Stimulated activated CD8-positive, alpha-beta memory T cell treated with anti-CD3 and anti-CD28 coated beads, Interleukin-7, amount 100 ng/mL, for 24 hours (primary cell): ENCODE measurements at regions not wholly inside any gene's neighbourhood (a gene's known extent, or its start where the extent isn't known, plus 50 kb on each side); places are given as distances from the start of the nearest gene placed in this dataset.

Experiments used
- DNase-seq: peaks from one replicate; pipeline ENCODE4 v3.0.0-alpha.2; 2020; ENCODE audit warnings: low read depth

- no peak for DNase-seq
These were observed 172.8 kb upstream of the DCN start for GRCh38 chr12:91355150-91356006.

- DNase-seq: no peak
These were observed 170.6 kb upstream of the DCN start for GRCh38 chr12:91353266-91353665.

GRCh38 chr12:91349476-91349875 is 166.9 kb upstream of the DCN start:
- DNase-seq: no peak

GRCh38 chr12:91347481-91348214 is 165.0 kb upstream of the DCN start:
- DNase-seq: no peak

GRCh38 chr12:91346827-91347226 is 164.2 kb upstream of the DCN start:
- no peak for DNase-seq

GRCh38 chr12:91344408-91344807 is 161.8 kb upstream of the DCN start:
- DNase-seq: no peak

- no peak for DNase-seq
These were observed 160.4 kb upstream of the DCN start for GRCh38 chr12:91343010-91343409.

GRCh38 chr12:91339106-91339505 is 156.5 kb upstream of the DCN start:
- no peak for DNase-seq

GRCh38 chr12:91335699-91336098 is 153.1 kb upstream of the DCN start:
- DNase-seq: no peak

GRCh38 chr12:91333966-91334365 is 151.3 kb upstream of the DCN start:
- DNase-seq: no peak

GRCh38 chr12:91332302-91332701 is 149.7 kb upstream of the DCN start:
- DNase-seq: no peak

GRCh38 chr12:91331371-91331770 is 148.8 kb upstream of the DCN start:
- no peak for DNase-seq

- no peak for DNase-seq
These were observed 145.8 kb upstream of the DCN start for GRCh38 chr12:91328451-91328850.

GRCh38 chr12:91327889-91328288 is 145.3 kb upstream of the DCN start:
- no peak for DNase-seq

GRCh38 chr12:91327131-91327530 is 144.5 kb upstream of the DCN start:
- DNase-seq: no peak

GRCh38 chr12:91326058-91327027 is 143.7 kb upstream of the DCN start:
- DNase-seq: no peak

GRCh38 chr12:91320999-91321398 is 138.4 kb upstream of the DCN start:
- no peak for DNase-seq

GRCh38 chr12:91319071-91319760 is 136.6 kb upstream of the DCN start:
- no peak for DNase-seq

- no peak for DNase-seq
These were observed 134.7 kb upstream of the DCN start for GRCh38 chr12:91317306-91317705.

- DNase-seq: no peak
These were observed 134.3 kb upstream of the DCN start for GRCh38 chr12:91316907-91317269.

- DNase-seq: no peak
These were observed 133.7 kb upstream of the DCN start for GRCh38 chr12:91316161-91316906.
